Neural cell (in vitro differentiated cells): ENCODE measurements at regions not wholly inside any gene's neighbourhood (a gene's known extent, or its start where the extent isn't known, plus 50 kb on each side); places are given as distances from the start of the nearest gene placed in this dataset.

Source experiments
- CTCF ChIP-seq: fragments of 450-650 bp; IDR thresholded peaks from 2 replicates; pipeline ENCODE4 v1.5.1; 2014; ENCODE audit warnings: antibody characterized with exemption, mild to moderate bottlenecking, moderate library complexity; ENCODE audit not compliant: poor library complexity, severe bottlenecking
- EP300 ChIP-seq: fragments of 450-650 bp; conservative IDR thresholded peaks from 2 replicates; pipeline ENCODE4 v1.6.1; 2014; ENCODE audit warnings: antibody characterized with exemption, mild to moderate bottlenecking, moderate library complexity; ENCODE audit not compliant: poor library complexity, severe bottlenecking
- POLR2AphosphoS5 ChIP-seq: IDR thresholded peaks from 2 replicates; pipeline ENCODE4 v1.6.1; 2012
- RAD21 ChIP-seq: fragments of 450-650 bp; conservative IDR thresholded peaks from 2 replicates; pipeline ENCODE4 v1.6.1; 2014; ENCODE audit warnings: antibody characterized with exemption, mild to moderate bottlenecking, moderate library complexity

GRCh38 chr15:97861529-97862260, 98.8 kb upstream of the ARRDC4 start:
- TF ChIP-seq EP300 = no peak
- TF ChIP-seq RAD21 = no peak
- no peak for TF ChIP-seq CTCF
- no peak for TF ChIP-seq POLR2AphosphoS5
